Glomerular visceral epithelial cell (primary cell): ENCODE measurements at regions not wholly inside any gene's neighbourhood (a gene's known extent, or its start where the extent isn't known, plus 50 kb on each side); places are given as distances from the start of the nearest gene placed in this dataset.

Experiments
- DNase-seq: peaks from one replicate; pipeline ENCODE4 v3.0.0-alpha.2; 2016; ENCODE audit errors: extremely low spot score

DNA sequence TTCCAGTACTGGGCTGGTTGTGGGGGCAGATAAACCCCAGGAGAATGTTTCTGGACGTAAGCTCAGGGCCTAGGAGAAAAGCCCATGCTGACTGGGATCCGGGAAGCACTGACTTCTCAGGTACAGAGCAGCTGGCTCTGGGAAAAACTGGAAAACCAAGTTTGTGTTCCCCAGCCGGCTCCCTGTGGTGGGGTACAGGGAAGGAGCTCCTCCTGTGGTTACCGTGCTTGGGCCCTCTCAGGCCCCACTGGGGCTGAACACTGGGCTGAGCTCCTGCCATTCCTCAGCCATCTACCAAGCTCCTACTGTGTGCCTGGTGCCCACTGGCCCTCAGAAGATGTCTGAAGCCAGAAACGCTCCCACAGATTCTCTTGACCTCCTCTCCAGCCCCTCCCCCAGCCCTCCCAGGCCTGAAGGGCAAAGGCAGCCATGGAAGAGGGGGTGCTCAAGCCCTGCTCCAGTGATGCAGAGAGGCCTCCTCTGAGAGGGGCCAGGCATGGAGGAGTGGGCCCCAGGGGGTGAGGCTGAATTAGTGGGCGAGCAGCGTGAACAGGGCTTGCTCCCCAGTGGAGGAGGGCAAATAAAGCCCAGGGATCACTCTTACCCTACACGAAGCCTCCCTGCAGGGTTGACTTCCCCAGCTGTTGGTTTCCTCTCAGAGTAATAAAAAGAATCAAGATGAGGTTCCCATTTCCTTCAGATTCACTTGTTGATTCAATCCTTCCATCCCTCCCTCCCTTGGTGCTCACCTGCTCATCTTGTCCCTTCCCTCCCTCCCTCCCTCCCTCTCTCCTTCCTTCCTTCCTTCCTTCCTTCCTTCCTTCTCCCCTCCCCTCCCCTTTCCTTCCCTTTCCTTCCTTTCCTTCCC lies 100.0 kb downstream of the VEGFA start:
- DNase-seq = no peak

DNA sequence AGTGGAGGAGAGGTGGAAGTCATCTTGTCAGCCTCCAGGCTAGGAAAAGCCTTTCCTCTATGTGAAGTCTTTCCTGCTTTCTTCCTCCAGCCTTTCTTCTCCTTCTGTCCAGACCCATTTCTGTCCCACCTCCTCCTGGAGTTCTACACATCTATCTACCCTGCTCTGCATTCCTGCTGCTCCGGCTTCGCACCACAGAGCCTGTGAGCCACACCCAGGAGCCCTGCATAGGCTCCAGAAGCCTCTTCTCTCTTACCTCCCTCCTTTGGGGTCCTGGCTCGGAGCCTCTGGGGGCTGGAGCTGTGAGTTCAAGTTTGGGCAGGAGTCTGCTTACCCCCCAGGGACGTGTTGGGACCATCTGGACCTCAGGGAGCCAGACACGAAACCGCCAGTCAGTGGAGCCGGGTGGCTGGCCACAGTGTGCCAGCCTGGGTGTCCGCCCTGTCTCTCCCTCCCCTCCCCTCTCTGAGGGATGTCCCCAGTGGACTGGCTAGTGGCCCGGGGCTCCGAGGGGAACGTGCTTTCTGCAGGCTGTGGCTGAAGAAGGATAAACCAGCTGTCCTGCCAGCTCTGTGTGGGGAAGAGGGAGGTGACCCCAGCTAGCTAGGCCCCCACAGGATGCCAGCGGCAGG lies 99.2 kb downstream of the VEGFA start:
- DNase-seq = no peak

DNA sequence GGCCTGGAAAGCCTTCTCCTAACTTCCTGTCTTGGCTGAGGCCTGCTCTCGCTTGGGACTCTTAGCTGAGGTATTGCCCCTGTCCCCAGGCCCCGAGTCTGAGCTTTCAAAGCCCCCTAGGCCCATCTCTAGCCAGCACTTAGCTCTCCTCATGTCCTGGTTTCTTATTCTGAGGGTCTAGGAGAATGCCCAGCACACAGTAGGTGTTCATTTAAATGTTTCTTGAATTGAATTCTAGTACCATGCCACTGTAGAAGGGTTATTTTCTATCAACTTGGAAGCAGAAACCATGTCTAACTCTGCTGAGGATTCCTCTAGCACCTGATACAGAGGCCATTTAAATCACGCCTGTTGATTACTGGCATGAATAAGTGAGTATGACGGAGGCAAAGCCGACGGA lies 98.5 kb downstream of the VEGFA start:
- no peak for DNase-seq

GRCh38 chr6:43867996-43868395 lies 98.0 kb downstream of the VEGFA start:
- DNase-seq = no peak

- DNase-seq = no peak
These were observed 97.2 kb downstream of the VEGFA start for GRCh38 chr6:43867246-43867645.

- no peak for DNase-seq
These were observed 96.1 kb downstream of the VEGFA start for GRCh38 chr6:43865932-43866645.

GRCh38 chr6:43865086-43865485 lies 95.1 kb downstream of the VEGFA start:
- DNase-seq = no peak

DNA sequence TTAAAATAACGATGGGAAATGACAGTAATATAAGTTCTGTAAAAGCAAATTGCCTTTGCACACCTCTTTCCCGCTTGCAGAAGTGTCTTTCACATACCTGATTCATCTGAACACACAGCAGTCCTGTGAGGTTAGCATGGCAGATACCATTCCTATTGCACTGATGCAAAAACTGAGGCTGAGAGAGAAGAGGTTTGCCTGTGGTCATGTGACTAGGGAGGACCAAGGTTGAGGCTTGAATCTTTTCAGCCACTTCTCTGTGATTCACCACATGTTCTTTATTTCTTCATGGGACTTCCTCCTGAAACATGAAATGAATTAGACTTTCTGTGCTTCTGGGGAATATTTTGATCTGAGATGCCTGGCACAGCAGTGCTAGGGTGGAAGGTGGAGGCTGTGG lies 92.9 kb downstream of the VEGFA start:
- no peak for DNase-seq

DNA sequence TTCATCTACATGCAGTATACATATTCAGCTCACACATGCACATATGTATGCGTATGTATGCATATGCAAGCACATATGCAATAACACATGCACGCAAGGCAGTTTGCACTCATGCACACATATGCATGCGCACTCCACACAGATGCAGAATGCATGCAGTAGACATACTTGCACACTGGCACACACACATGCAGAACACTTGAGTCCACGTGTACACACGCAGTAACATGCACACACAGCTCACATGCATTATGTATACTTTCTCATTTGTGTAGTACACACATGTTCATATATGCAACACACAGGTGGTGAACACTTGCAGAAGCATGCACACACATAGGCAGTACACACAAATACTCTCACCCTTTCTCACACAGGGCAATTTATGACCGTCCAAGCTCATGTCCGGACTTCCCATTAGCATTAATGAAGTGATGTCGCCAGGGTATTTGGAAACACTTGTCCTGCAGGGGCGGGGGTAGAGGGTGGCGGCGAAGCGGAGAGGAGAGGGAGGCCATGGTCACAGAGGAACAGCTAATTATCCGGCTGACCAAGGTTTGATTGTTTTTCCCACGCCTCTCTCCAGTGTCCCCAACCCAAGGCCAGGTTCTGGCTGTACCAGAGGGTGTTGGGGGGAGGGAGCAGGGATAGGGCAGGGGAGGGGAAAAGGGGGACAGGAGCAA lies 91.3 kb downstream of the VEGFA start:
- no peak for DNase-seq

DNA sequence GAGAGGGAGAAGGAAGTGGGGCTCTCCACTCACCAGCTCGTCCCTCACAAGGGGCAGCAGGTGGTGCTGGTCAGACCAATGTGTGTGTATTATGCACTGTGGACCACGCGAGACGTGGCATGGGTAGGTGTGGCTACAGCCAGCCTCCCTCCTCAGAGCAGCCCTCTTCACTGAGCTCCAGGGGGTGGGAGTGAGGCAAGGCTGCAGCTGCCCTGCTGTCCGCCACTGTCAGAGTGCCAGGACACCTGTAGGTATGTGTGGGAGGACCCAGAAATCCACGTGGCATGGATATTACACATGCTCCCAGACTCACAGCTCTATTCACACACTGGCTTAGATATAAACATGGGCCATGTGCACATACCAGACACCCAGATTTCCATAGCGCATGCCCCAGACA lies 90.3 kb downstream of the VEGFA start:
- peak; percentile 27 for DNase-seq

DNA sequence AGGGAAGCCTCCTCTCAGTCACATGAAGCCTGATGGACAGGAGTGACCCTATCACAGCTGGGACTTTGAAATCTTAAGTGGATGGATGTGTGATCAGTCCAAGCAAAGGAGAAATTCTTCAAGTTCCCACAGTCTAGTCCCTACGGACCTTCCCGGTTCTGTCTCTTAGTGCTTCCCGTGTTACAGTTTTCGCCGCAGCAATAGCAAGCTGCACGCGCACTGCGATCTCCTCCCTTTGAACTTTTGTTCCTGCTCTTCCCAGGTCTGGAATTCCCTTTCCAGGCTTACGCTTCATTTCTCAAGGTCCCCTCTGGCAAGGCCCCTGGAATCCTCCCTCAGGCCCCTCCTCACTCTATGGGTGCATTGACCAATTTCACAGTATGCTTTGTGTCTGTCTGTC lies 89.2 kb downstream of the VEGFA start:
- DNase-seq = no peak

DNA sequence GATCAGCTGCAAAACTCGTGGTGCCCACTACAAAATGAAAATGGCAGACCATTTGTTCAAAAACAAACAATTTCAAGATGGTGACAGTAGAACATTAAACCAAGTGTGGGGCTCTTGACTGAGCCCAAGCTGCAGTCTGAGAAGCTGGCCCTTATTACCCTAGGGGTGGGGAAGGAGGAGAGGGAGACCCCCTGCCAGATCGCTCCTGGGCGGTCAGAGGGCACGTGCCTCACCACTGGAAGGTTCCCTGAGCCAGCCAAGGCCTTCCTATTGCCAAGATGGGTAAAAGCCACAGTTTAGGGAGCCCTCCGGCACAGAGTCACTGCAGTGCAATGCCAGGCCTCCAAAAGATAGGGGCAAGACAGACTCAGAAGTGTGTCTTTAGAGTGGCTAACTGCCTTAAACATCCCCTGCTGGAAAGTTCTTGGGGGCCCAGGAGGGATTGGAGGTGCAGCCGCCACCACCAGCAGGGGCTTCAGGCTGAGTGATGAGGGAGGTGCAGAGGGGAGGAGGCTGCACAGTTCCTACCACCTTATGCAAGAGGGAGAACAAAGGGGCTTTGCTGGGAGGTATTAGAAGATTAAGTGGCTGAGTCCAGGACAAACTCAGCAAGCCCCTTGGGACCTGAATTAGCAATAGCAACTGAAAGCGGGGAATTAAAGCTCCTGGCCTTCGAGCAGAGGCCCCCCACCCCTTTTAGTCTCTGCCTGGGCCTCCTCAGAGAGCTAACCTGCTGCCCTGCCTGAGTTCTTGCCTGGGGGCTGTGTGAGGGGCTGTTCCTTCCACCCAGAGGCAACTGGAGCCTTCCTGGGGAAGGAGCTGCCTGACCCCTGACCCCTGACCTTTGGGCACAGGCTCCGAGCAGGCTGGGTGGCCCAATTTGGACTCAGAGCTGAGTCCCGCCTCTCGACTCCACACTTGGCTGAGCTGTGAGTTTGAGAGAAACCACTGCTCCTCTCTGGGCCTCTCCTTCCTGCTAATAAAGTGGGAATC lies 88.4 kb downstream of the VEGFA start:
- no peak for DNase-seq

- DNase-seq = no peak
These were observed 86.2 kb downstream of the VEGFA start for GRCh38 chr6:43856005-43856765.

GRCh38 chr6:43855247-43855646 lies 85.2 kb downstream of the VEGFA start:
- DNase-seq = no peak

- no peak for DNase-seq
These were observed 83.1 kb downstream of the VEGFA start for GRCh38 chr6:43853066-43853650.

- DNase-seq = no peak
These were observed 82.4 kb downstream of the VEGFA start for GRCh38 chr6:43852350-43852864.

- DNase-seq = peak; percentile 84
These were observed 81.3 kb downstream of the VEGFA start for GRCh38 chr6:43851204-43851865.

DNA sequence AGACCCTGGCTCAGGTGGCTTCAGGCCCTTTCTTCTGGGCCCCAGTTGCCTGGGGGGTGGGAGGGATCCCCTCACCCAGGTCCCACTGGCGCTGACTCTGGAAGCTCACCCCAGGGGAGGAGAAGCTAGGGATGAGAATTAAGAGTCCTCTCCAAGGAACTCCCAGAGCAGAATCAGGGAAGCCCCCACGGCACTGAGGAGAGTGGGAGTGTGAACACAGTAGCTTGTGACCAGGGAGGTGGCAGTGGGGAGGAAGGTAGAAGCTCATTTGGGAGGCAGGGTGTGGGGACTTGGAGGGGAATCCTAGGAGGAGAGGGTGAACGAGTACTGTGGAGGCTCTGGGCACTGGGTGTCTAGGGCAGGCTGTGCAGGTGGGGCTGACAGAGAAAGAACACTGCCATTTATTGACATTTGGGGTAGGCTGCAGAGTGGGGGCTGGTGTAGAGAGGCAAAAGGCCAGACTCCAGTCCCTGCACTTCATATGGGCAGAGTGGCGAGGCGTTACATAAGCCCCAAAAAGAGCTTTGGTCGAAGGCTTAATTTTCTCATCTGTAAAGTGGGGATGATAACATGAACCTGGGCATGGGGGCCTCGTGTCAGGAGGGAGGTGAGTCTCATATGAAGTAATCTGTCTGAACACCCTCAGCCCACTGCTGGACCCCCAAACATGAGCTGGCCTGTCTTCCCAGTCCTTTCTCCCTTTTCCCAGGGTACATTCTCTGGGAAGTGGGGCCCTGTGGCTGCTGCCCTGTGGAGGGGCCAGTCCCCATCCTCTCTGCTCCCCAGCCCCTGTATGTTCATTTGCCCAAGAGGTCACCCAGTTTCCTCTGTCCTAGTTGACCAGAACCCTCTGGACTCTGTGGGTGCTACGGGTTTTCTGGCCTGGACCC lies 80.5 kb downstream of the VEGFA start:
- DNase-seq = no peak
